GM23248 (cell line): ENCODE measurements at regions not wholly inside any gene's neighbourhood (a gene's known extent, or its start where the extent isn't known, plus 50 kb on each side); places are given as distances from the start of the nearest gene placed in this dataset.

Experiments
- EZH2 ChIP-seq: fragments of 200-600 bp; sonication (generic); IDR thresholded peaks from 2 replicates; pipeline ENCODE4 v1.6.1; 2018; ENCODE audit warnings: antibody characterized with exemption, mild to moderate bottlenecking; ENCODE audit not compliant: insufficient read depth, poor library complexity, severe bottlenecking
- EZH2phosphoT487 ChIP-seq: fragments of 200-600 bp; sonication (generic); IDR thresholded peaks from 2 replicates; pipeline ENCODE4 v1.6.1; 2018; ENCODE audit warnings: antibody characterized with exemption, moderate library complexity, mild to moderate bottlenecking, low read depth; ENCODE audit not compliant: insufficient read depth

DNA sequence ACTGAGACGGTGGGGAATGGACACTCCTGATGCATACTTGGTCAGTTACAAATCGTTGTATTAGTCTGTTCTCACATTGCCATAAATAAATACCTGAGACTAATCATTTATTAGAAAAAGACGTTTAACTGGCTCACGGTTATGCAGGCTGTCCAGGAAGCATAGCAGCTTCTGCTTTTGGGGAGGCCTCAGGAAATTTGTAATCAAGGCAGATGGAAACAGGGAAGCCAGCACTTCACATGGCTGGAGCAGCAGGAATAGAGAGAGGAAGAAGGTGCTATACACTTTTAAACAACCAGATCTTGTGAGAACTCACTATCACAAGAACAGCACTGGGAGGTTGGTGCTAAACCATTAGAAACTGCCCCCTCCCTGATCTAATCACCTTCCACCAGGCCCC is 418.2 kb downstream of the FLRT2 start:
- no peak for TF ChIP-seq EZH2
- no peak for TF ChIP-seq EZH2phosphoT487
